ENCODE measurements at regions not wholly inside any gene's neighbourhood (a gene's known extent, or its start where the extent isn't known, plus 50 kb on each side); places are given as distances from the start of the nearest gene placed in this dataset.

GRCh38 chr20:57843941-57844625 lies 134.3 kb upstream of the PMEPA1 start:
- Histone ChIP-seq H3K27me3 (ENCODE audit: insufficient read depth, low read length) (peaks cover 47% of the 10 kb centered on the region), H3K9me2 (ENCODE audit: insufficient read depth) (no peaks in the 10 kb centered on the region), H3K27ac (ENCODE audit: low read depth, low read length) (no peak overlapping the region), H2AFZ (ENCODE audit: low read depth, low read length, poor library complexity, severe bottlenecking) (no peak overlapping the region), H3K4me2 (ENCODE audit: low read length) (no peak overlapping the region), H3K9ac (ENCODE audit: low read length) (no peak overlapping the region), H3K4me3 (replicated peaks in 1 of 2; ENCODE audit: low read depth in 1 of 2, low read length in 2 of 2) (no peak overlapping the region), H3K9me3 (ENCODE audit: control insufficient read depth in 1 of 2, insufficient read depth in 1 of 2, low read depth in 1 of 2, low read length in 2 of 2) (no peaks in the 10 kb centered on the region), H3K36me3 (ENCODE audit: control insufficient read depth in 1 of 2, insufficient read depth in 2 of 2, low read length in 2 of 2) (no peaks in the 10 kb centered on the region), H3K4me1 (ENCODE audit: control insufficient read depth in 1 of 2, insufficient read depth in 2 of 2, low read length in 2 of 2) (no peaks in the 10 kb centered on the region), H4K20me1 (ENCODE audit: insufficient read depth) (no peaks in the 10 kb centered on the region), H3K79me2 (ENCODE audit: insufficient read depth, low read length) (no peaks in the 10 kb centered on the region)
- ChIA-PET RAD21 (ENCODE audit: low non-redundant PET in 1 of 2, low total read pairs in 2 of 2, uncharacterized antibody in 2 of 2, unreplicated experiment in 2 of 2) (no interaction called here), POLR2A (no interaction called here), CTCF (no interaction called here)
- no peak for DNase-seq (ENCODE audit: low read depth, low spot score)
- TF ChIP-seq JUND (IDR thresholded peaks at IDR 0.05), result no peak
- TF ChIP-seq SP1 (IDR thresholded peaks at IDR 0.05; ENCODE audit: low read depth), result no peak
- no peak for TF ChIP-seq REST (IDR thresholded peaks at IDR 0.05; ENCODE audit: low read depth)
- TF ChIP-seq POLR2AphosphoS5 (IDR thresholded peaks at IDR 0.05; ENCODE audit: low read depth, low read length), result no peak
- TF ChIP-seq ZFX (IDR thresholded peaks at IDR 0.05), result no peak
- TF ChIP-seq ZBTB33 (IDR thresholded peaks at IDR 0.05; ENCODE audit: extremely low read depth, insufficient replicate concordance, low read length), result no peak
- no peak for TF ChIP-seq EZH2phosphoT487 (IDR thresholded peaks at IDR 0.05; ENCODE audit: borderline replicate concordance)
- no peak for TF ChIP-seq ELF1 (IDR thresholded peaks at IDR 0.05; ENCODE audit: borderline replicate concordance, low read depth)
- TF ChIP-seq CBX3 (IDR thresholded peaks at IDR 0.05; ENCODE audit: low read depth), result no peak
- no peak for TF ChIP-seq POLR2A (IDR thresholded peaks at IDR 0.05; ENCODE audit: borderline replicate concordance, extremely low read depth, insufficient read depth, insufficient read length)
- intact Hi-C loops (cut with micrococcal nuclease), result no loop called here
- BruUV-seq (replicated peaks), result no TSS peak
- no peak for ATAC-seq

Data from HCT116 (cell line).